ENCODE measurements at regions not wholly inside any gene's neighbourhood (a gene's known extent, or its start where the extent isn't known, plus 50 kb on each side); places are given as distances from the start of the nearest gene placed in this dataset.

GRCh38 chr5:171569065-171569712 lies 149.7 kb downstream of the FGF18 start:
- TF ChIP-seq CTCF (conservative IDR thresholded peaks at IDR 0.05): no peak
- no peak for TF ChIP-seq EZH2 (IDR thresholded peaks at IDR 0.05; ENCODE audit: low read depth)
